CMK (cell line): ENCODE measurements at regions not wholly inside any gene's neighbourhood (a gene's known extent, or its start where the extent isn't known, plus 50 kb on each side); places are given as distances from the start of the nearest gene placed in this dataset.

Experiments
- DNase-seq: peaks from one replicate; pipeline ENCODE4 v3.0.0-alpha.2; 2010; ENCODE audit warnings: low read depth

GRCh38 chr11:91866642-91867041, 358.0 kb upstream of the FAT3 start:
- DNase-seq, result no peak

GRCh38 chr11:91860661-91861060, 364.0 kb upstream of the FAT3 start:
- DNase-seq, result no peak

GRCh38 chr11:91859666-91860065, 365.0 kb upstream of the FAT3 start:
- DNase-seq, result no peak

- no peak for DNase-seq
Measured at GRCh38 chr11:91857179-91857578, 367.4 kb upstream of the FAT3 start.

GRCh38 chr11:91854780-91855179, 369.8 kb upstream of the FAT3 start:
- no peak for DNase-seq

- no peak for DNase-seq
Measured at GRCh38 chr11:91854171-91854570, 370.4 kb upstream of the FAT3 start.

- no peak for DNase-seq
Measured at GRCh38 chr11:91851908-91852307, 372.7 kb upstream of the FAT3 start.

GRCh38 chr11:91850533-91851275, 373.9 kb upstream of the FAT3 start:
- no peak for DNase-seq

GRCh38 chr11:91850021-91850420, 374.6 kb upstream of the FAT3 start:
- DNase-seq, result no peak

GRCh38 chr11:91846649-91847048, 378.0 kb upstream of the FAT3 start:
- DNase-seq, result no peak

- DNase-seq, result no peak
Measured at GRCh38 chr11:91846002-91846401, 378.6 kb upstream of the FAT3 start.

- no peak for DNase-seq
Measured at GRCh38 chr11:91840640-91841240, 383.9 kb upstream of the FAT3 start.

- no peak for DNase-seq
Measured at GRCh38 chr11:91837411-91838330, 386.9 kb upstream of the FAT3 start.

GRCh38 chr11:91835051-91835560, 389.5 kb upstream of the FAT3 start:
- no peak for DNase-seq

GRCh38 chr11:91828901-91829300, 395.7 kb upstream of the FAT3 start:
- DNase-seq, result no peak

- no peak for DNase-seq
Measured at GRCh38 chr11:91825777-91826176, 398.8 kb upstream of the FAT3 start.

GRCh38 chr11:91823252-91823830, 401.3 kb upstream of the FAT3 start:
- no peak for DNase-seq

GRCh38 chr11:91822805-91823204, 401.8 kb upstream of the FAT3 start:
- DNase-seq, result no peak

GRCh38 chr11:91820709-91821108, 403.9 kb upstream of the FAT3 start:
- DNase-seq, result no peak

- no peak for DNase-seq
Measured at GRCh38 chr11:91819777-91820176, 404.8 kb upstream of the FAT3 start.

- DNase-seq, result no peak
Measured at GRCh38 chr11:91819195-91819594, 405.4 kb upstream of the FAT3 start.

GRCh38 chr11:91817996-91818395, 406.6 kb upstream of the FAT3 start:
- no peak for DNase-seq
